GM12878 (cell line): ENCODE measurements at regions not wholly inside any gene's neighbourhood (a gene's known extent, or its start where the extent isn't known, plus 50 kb on each side); places are given as distances from the start of the nearest gene placed in this dataset.

Experiments
- ATF3 ChIP-seq: IDR thresholded peaks from 2 replicates; pipeline ENCODE4 v1.6.1; 2011; ENCODE audit warnings: low read depth, mild to moderate bottlenecking, low read length, moderate library complexity, borderline replicate concordance; ENCODE audit errors: extremely low read depth
- CBX3 ChIP-seq: fragments of 200-600 bp; sonication (generic); IDR thresholded peaks from 2 replicates; pipeline ENCODE4 v1.6.1; 2016; ENCODE audit warnings: low read depth, borderline replicate concordance
- CTCF ChIP-seq, 3 experiments: IDR thresholded peaks in 2 of 3; conservative IDR thresholded peaks in 1 of 3; 2 replicates each; pipeline ENCODE4 v1.5.1; 2011; ENCODE audit warnings: low read depth in 3 of 3, low read length in 3 of 3, mild to moderate bottlenecking in 3 of 3, control low read depth in 2 of 3, moderate library complexity in 2 of 3, inconsistent platforms in 1 of 3, mixed read lengths in 1 of 3; ENCODE audit not compliant: control insufficient read depth in 2 of 3, insufficient read depth in 1 of 3; ENCODE audit errors: extremely low read depth in 1 of 3
- E2F4 ChIP-seq: IDR thresholded peaks from 2 replicates; pipeline ENCODE4 v1.6.1; 2012; ENCODE audit warnings: low read depth, low read length, improper control_type of control experiment
- E4F1 ChIP-seq: fragments of 450-650 bp; IDR thresholded peaks from 2 replicates; pipeline ENCODE4 v1.6.1; 2018; ENCODE audit warnings: borderline replicate concordance, mild to moderate bottlenecking; ENCODE audit not compliant: partially characterized antibody
- GABPA ChIP-seq: IDR thresholded peaks from 2 replicates; pipeline ENCODE4 v1.6.1; 2014; ENCODE audit warnings: antibody characterized with exemption, low read depth, mild to moderate bottlenecking, inconsistent platforms
- POLR2A ChIP-seq: IDR thresholded peaks from 2 replicates; pipeline ENCODE4 v1.6.1; 2011; ENCODE audit warnings: low read depth, mild to moderate bottlenecking, low read length
- SPI1 ChIP-seq: IDR thresholded peaks from 2 replicates; pipeline ENCODE4 v1.6.1; 2011; ENCODE audit warnings: low read depth, mild to moderate bottlenecking, low read length, moderate library complexity, borderline replicate concordance; ENCODE audit not compliant: insufficient read depth
- STAT3 ChIP-seq: IDR thresholded peaks from 2 replicates; pipeline ENCODE4 v1.6.1; 2011; ENCODE audit warnings: low read depth, low read length, improper control_type of control experiment

GRCh38 chr1:87176514-87176913 is 152.2 kb upstream of the LMO4 start:
- TF ChIP-seq ATF3 (no peak), POLR2A (no peak), CTCF (IDR thresholded peaks at IDR 0.05 in 2 of 3, conservative IDR thresholded peaks at IDR 0.05 in 1 of 3; ENCODE audit: control insufficient read depth in 2 of 3, extremely low read depth in 1 of 3, insufficient read depth in 1 of 3, low read depth in 3 of 3, low read length in 3 of 3) (no peak), SPI1 (no peak), CBX3 (no peak), E2F4 (no peak), E4F1 (no peak), STAT3 (no peak), GABPA (no peak)
